ENCODE measurements at regions not wholly inside any gene's neighbourhood (a gene's known extent, or its start where the extent isn't known, plus 50 kb on each side); places are given as distances from the start of the nearest gene placed in this dataset.
"Not testable (repeated sequence)": the region's sequence is repeated elsewhere in the genome, so short reads cannot be mapped to it uniquely, and the experiment has no call there.

DNA sequence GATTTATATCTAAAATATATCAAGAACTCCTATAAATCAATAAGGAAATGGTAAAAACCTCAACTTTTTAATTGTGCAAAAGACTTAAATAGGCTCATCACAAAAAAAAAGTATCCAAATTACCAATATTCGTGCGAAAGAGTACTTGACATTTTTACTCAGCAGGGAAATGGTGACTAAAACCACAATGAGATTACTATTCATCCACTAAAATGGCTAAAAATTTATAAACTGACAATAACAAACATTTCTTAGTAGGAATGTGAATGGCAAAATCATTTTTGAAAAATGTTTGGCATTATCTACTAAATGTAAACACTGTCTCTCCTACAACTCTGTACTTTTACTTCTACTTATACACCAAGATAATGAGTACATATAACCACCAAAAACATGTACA, 184.8 kb upstream of the RND3 start:
- H3K27me3 ChIP-seq, result no peaks in the 10 kb centered on the region
- H3K4me1 ChIP-seq, result no peaks in the 10 kb centered on the region
- no peaks in the 10 kb centered on the region for H3K36me3 ChIP-seq
- TF ChIP-seq, protein P1, sequence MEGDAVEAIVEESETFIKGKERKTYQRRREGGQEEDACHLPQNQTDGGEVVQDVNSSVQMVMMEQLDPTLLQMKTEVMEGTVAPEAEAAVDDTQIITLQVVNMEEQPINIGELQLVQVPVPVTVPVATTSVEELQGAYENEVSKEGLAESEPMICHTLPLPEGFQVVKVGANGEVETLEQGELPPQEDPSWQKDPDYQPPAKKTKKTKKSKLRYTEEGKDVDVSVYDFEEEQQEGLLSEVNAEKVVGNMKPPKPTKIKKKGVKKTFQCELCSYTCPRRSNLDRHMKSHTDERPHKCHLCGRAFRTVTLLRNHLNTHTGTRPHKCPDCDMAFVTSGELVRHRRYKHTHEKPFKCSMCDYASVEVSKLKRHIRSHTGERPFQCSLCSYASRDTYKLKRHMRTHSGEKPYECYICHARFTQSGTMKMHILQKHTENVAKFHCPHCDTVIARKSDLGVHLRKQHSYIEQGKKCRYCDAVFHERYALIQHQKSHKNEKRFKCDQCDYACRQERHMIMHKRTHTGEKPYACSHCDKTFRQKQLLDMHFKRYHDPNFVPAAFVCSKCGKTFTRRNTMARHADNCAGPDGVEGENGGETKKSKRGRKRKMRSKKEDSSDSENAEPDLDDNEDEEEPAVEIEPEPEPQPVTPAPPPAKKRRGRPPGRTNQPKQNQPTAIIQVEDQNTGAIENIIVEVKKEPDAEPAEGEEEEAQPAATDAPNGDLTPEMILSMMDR (IDR thresholded peaks at IDR 0.05), result no peak
- H3K4me3 ChIP-seq, result no peak overlapping the region
- DNase-seq (no peak), ATAC-seq (no peak)
- H3K9me3 ChIP-seq, result no peaks in the 10 kb centered on the region
- no peak overlapping the region for H3K27ac ChIP-seq
- intact Hi-C loops (cut with DNase I), result no loop called here

DNA sequence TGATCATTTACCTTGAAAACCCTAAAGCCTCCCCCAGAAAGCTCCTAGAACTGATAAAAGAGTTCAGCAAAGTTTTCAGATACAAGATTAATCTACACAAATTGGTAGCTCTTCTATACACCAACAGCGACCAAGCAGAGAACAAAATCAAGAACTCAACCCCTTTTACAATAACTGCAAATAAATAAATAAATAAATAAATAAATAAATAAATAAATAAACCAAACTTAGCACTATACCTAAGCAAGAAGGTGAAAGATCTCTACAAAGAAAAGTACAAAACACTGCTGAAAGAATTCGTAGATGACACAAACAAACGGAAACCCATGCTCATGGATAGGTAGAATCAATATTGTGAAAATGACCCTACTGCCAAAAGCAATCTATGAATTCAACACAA, 182.0 kb upstream of the RND3 start:
- TF ChIP-seq, protein P1 (IDR thresholded peaks at IDR 0.05), result no peak
- ATAC-seq (no peak), DNase-seq (no peak)
- Histone ChIP-seq H3K27me3 (no peaks in the 10 kb centered on the region), H3K4me1 (no peaks in the 10 kb centered on the region), H3K36me3 (no peaks in the 10 kb centered on the region), H3K4me3 (no peak overlapping the region), H3K9me3 (no peaks in the 10 kb centered on the region), H3K27ac (no peak overlapping the region)
- intact Hi-C loops (cut with DNase I), result no loop called here

DNA sequence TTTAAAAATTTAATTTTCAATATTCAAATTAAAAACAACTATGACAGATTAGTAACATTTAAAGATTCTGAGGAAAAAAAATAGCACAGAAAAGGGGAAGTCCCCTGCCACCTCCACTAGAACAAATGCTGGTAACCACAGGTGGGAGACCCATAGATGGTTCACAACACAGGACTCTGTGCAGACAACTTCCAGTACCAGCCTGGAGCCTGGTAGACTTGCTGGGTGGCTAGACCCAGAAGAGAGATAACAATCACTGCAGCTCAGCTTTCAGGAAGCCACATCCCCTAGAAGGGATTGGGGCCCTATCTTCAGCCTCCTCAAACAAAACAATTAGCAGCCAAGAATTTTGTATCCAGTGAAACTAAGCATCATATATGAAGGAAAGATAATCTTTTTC, 179.6 kb upstream of the RND3 start:
- H3K27me3 ChIP-seq; H3K36me3 ChIP-seq; H3K27ac ChIP-seq; ATAC-seq; H3K9me3 ChIP-seq; DNase-seq; intact Hi-C loops (cut with DNase I); H3K4me1 ChIP-seq; H3K4me3 ChIP-seq: not testable (repeated sequence)

DNA sequence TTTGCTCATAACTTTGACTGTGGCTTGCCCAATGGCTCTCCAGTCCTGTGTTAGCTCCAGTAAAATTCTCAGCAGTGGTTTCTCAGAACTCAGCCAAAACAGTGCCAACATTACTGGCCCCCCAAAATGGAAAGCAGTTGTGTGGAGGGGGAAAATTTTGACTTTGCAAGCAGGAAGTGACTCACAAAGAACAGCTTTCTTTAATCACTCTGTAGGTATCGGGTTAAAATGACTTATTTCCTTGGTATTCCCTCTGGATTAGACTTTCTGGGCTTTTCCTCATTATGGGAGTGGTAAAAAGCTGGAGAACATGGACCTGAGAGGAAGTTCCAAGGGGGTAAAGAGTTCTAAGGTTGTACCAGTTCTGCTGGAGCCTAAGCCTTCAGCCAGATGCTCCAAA, 175.7 kb upstream of the RND3 start:
- DNase-seq (no peak), ATAC-seq (no peak)
- no peak overlapping the region for H3K27ac ChIP-seq
- intact Hi-C loops (cut with DNase I), result no loop called here
- H3K9me3 ChIP-seq, result peaks cover 4% of the 10 kb centered on the region
- H3K4me1 ChIP-seq, result no peaks in the 10 kb centered on the region
- H3K36me3 ChIP-seq, result no peaks in the 10 kb centered on the region
- TF ChIP-seq, protein P1 (IDR thresholded peaks at IDR 0.05), result no peak
- H3K27me3 ChIP-seq, result no peaks in the 10 kb centered on the region
- H3K4me3 ChIP-seq, result no peak overlapping the region

DNA sequence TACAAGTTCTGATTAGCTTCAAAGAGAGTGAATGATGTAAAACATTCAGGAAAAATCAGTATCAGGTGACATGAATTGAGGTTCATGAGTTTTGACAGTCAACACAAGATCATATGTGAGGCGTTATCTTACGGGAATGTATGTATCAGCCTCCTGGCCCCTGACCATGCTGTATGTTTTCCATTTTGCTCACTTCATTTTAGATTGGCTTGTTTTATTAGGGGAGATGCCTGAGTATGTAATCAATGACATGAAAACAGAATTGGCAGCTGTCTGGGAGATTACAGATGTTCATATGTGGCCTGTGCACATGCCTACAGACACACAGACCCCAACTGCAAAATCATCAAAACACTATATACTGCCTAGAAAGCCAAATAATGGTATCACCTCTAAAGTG, 168.5 kb upstream of the RND3 start:
- Histone ChIP-seq H3K4me3 (no peak overlapping the region), H3K36me3 (no peaks in the 10 kb centered on the region), H3K27me3 (no peaks in the 10 kb centered on the region), H3K27ac (no peak overlapping the region), H3K4me1 (no peaks in the 10 kb centered on the region), H3K9me3 (no peaks in the 10 kb centered on the region)
- intact Hi-C loops (cut with DNase I), result no loop called here
- ATAC-seq, result no peak
- TF ChIP-seq, protein P1 (IDR thresholded peaks at IDR 0.05), result no peak
- no peak for DNase-seq

DNA sequence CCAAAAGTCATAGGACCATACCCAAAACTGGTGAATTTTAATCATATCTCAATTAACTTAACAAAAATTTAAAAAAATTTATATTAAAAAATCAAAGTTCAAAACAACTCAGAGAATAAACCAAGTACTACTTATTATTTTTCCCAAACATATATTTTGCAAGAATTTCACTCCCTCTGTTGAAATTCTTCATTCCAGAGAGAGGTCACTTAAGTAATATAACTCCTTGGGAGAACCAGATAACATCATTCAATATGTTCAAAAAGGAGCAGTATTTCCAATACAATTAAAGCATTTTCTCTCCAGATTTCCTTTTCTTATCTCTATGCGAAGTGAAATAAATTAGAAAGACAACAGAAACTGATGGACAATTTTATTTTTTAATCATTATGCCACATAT, 165.9 kb upstream of the RND3 start:
- ATAC-seq, result no peak
- TF ChIP-seq, protein P1 (IDR thresholded peaks at IDR 0.05), result no peak
- intact Hi-C loops (cut with DNase I), result no loop called here

More for the DNA sequence above, 165.9 kb upstream of the RND3 start:
- no peaks in the 10 kb centered on the region for H3K4me1 ChIP-seq
- no peaks in the 10 kb centered on the region for H3K9me3 ChIP-seq
- DNase-seq, result no peak
- H3K27ac ChIP-seq, result no peak overlapping the region
- H3K36me3 ChIP-seq, result no peaks in the 10 kb centered on the region
- H3K27me3 ChIP-seq, result no peaks in the 10 kb centered on the region
- H3K4me3 ChIP-seq, result no peak overlapping the region

All from upper lobe of right lung (tissue), 1 donor.